Hepatic stellate cell (primary cell): ENCODE measurements at regions not wholly inside any gene's neighbourhood (a gene's known extent, or its start where the extent isn't known, plus 50 kb on each side); places are given as distances from the start of the nearest gene placed in this dataset.
"Not testable (repeated sequence)": the region's sequence is repeated elsewhere in the genome, so short reads cannot be mapped to it uniquely, and the experiment has no call there.

Experiments used
- DNase-seq: peaks from one replicate; pipeline ENCODE4 v3.0.0; 2011; ENCODE audit warnings: low spot score

- no peak for DNase-seq
These were observed 938.1 kb downstream of the FAM133A start for GRCh38 chrX:94612140-94612539.

GRCh38 chrX:94633237-94633636, 959.2 kb downstream of the FAM133A start:
- no peak for DNase-seq

GRCh38 chrX:94635003-94635402, 961.0 kb downstream of the FAM133A start:
- no peak for DNase-seq

- DNase-seq, result no peak
These were observed 971.7 kb downstream of the FAM133A start for GRCh38 chrX:94645726-94646125.

GRCh38 chrX:94655180-94655579, 981.2 kb downstream of the FAM133A start:
- DNase-seq, result no peak

- DNase-seq, result no peak
These were observed 988.7 kb downstream of the FAM133A start for GRCh38 chrX:94662689-94663088.

- DNase-seq, result no peak
These were observed 1002.3 kb downstream of the FAM133A start for GRCh38 chrX:94676285-94676684.

GRCh38 chrX:94686071-94686470, 1012.1 kb downstream of the FAM133A start:
- no peak for DNase-seq

GRCh38 chrX:94695910-94696309, 1021.9 kb downstream of the FAM133A start:
- no peak for DNase-seq

GRCh38 chrX:94704348-94705256, 1030.6 kb downstream of the FAM133A start:
- DNase-seq, result not testable (repeated sequence)

GRCh38 chrX:94721386-94721785, 1047.4 kb downstream of the FAM133A start:
- DNase-seq, result no peak

GRCh38 chrX:94722578-94722977, 1048.6 kb downstream of the FAM133A start:
- no peak for DNase-seq

GRCh38 chrX:94742772-94743171, 1068.8 kb downstream of the FAM133A start:
- no peak for DNase-seq

GRCh38 chrX:94743478-94743877, 1069.5 kb downstream of the FAM133A start:
- DNase-seq, result no peak

- no peak for DNase-seq
These were observed 1070.8 kb downstream of the FAM133A start for GRCh38 chrX:94744786-94745185.

- DNase-seq, result no peak
These were observed 1077.6 kb downstream of the FAM133A start for GRCh38 chrX:94751611-94752010.

GRCh38 chrX:94752434-94753169, 1078.6 kb downstream of the FAM133A start:
- DNase-seq, result no peak

GRCh38 chrX:94758130-94758529, 1084.1 kb downstream of the FAM133A start:
- DNase-seq, result no peak

GRCh38 chrX:94775640-94776039, 1101.6 kb downstream of the FAM133A start:
- DNase-seq, result no peak

- DNase-seq, result no peak
These were observed 1139.5 kb downstream of the FAM133A start for GRCh38 chrX:94813541-94813940.

- no peak for DNase-seq
These were observed 1140.2 kb downstream of the FAM133A start for GRCh38 chrX:94814216-94814615.

GRCh38 chrX:94830717-94831116, 1156.7 kb downstream of the FAM133A start:
- no peak for DNase-seq

GRCh38 chrX:94831364-94831763, 1157.4 kb downstream of the FAM133A start:
- no peak for DNase-seq
